ENCODE measurements at regions not wholly inside any gene's neighbourhood (a gene's known extent, or its start where the extent isn't known, plus 50 kb on each side); places are given as distances from the start of the nearest gene placed in this dataset.

- no peak overlapping the region for H3K27ac ChIP-seq (ENCODE audit: low read depth, low read length, poor library complexity, severe bottlenecking)
- H3K4me3 ChIP-seq (ENCODE audit: low read depth, low read length, poor library complexity, severe bottlenecking): no peak overlapping the region
- H3K36me3 ChIP-seq (ENCODE audit: insufficient read depth, low read length): no peaks in the 10 kb centered on the region
- H3K9me2 ChIP-seq (ENCODE audit: insufficient read depth, low read length): no peaks in the 10 kb centered on the region
- ChIA-PET CTCF (ENCODE audit: unreplicated experiment) (no interaction called here), POLR2A (no interaction called here)
- DNase-seq (ENCODE audit: low spot score): no peak
- H3K4me2 ChIP-seq (ENCODE audit: low read length): no peak overlapping the region
- no peaks in the 10 kb centered on the region for H3K4me1 ChIP-seq (ENCODE audit: insufficient read depth, low read length, poor library complexity, severe bottlenecking)
- intact Hi-C loops (cut with micrococcal nuclease; ENCODE audit: unreplicated experiment): no loop called here
- no TSS peak for BruUV-seq (replicated peaks)
- H3K79me2 ChIP-seq (ENCODE audit: insufficient read depth, low read depth, low read length): no peaks in the 10 kb centered on the region
- H2AFZ ChIP-seq (ENCODE audit: low read length): no peak overlapping the region
- TF ChIP-seq CTCF (conservative IDR thresholded peaks at IDR 0.05; ENCODE audit: low read length) (no peak), EZH2phosphoT487 (IDR thresholded peaks at IDR 0.05; ENCODE audit: borderline replicate concordance, low read depth, low read length) (no peak)
- H4K20me1 ChIP-seq (ENCODE audit: insufficient read depth, low read length): no peaks in the 10 kb centered on the region
- no peaks in the 10 kb centered on the region for H3K9me3 ChIP-seq (ENCODE audit: low read length)
These were observed 375.2 kb downstream of the PLPP3 start for GRCh38 chr1:56204206-56204605.

- intact Hi-C loops (cut with micrococcal nuclease; ENCODE audit: unreplicated experiment): no loop called here
- Histone ChIP-seq H3K36me3 (ENCODE audit: insufficient read depth, low read length) (no peaks in the 10 kb centered on the region), H3K4me3 (ENCODE audit: low read depth, low read length, poor library complexity, severe bottlenecking) (no peak overlapping the region), H3K9me3 (ENCODE audit: low read length) (no peaks in the 10 kb centered on the region), H2AFZ (ENCODE audit: low read length) (no peak overlapping the region), H4K20me1 (ENCODE audit: insufficient read depth, low read length) (no peaks in the 10 kb centered on the region), H3K27ac (ENCODE audit: low read depth, low read length, poor library complexity, severe bottlenecking) (no peak overlapping the region), H3K9me2 (ENCODE audit: insufficient read depth, low read length) (no peaks in the 10 kb centered on the region), H3K79me2 (ENCODE audit: insufficient read depth, low read depth, low read length) (no peaks in the 10 kb centered on the region), H3K4me1 (ENCODE audit: insufficient read depth, low read length, poor library complexity, severe bottlenecking) (no peaks in the 10 kb centered on the region), H3K4me2 (ENCODE audit: low read length) (no peak overlapping the region)
- no peak for TF ChIP-seq CTCF (conservative IDR thresholded peaks at IDR 0.05; ENCODE audit: low read length)
- no peak for TF ChIP-seq EZH2phosphoT487 (IDR thresholded peaks at IDR 0.05; ENCODE audit: borderline replicate concordance, low read depth, low read length)
- DNase-seq (ENCODE audit: low spot score): no peak
- ChIA-PET POLR2A (interaction anchor here (0.7 kb wide), 1 partner anchor 23 kb away, joined by 3 read pairs; no protein-coding TSS in a partner anchor), CTCF (ENCODE audit: unreplicated experiment) (no interaction called here)
- BruUV-seq (replicated peaks): no TSS peak
These were observed 376.4 kb downstream of the PLPP3 start for GRCh38 chr1:56202796-56203492.

- no peak for DNase-seq (ENCODE audit: low spot score)
- intact Hi-C loops (cut with micrococcal nuclease; ENCODE audit: unreplicated experiment): no loop called here
- H3K79me2 ChIP-seq (ENCODE audit: insufficient read depth, low read depth, low read length): no peaks in the 10 kb centered on the region
- no peak overlapping the region for H2AFZ ChIP-seq (ENCODE audit: low read length)
- H4K20me1 ChIP-seq (ENCODE audit: insufficient read depth, low read length): no peaks in the 10 kb centered on the region
- POLR2A ChIA-PET: interaction anchor here (0.7 kb wide), 1 partner anchor 22 kb away, joined by 3 read pairs; no protein-coding TSS in a partner anchor
- H3K36me3 ChIP-seq (ENCODE audit: insufficient read depth, low read length): no peaks in the 10 kb centered on the region
- H3K27ac ChIP-seq (ENCODE audit: low read depth, low read length, poor library complexity, severe bottlenecking): no peak overlapping the region
- no peaks in the 10 kb centered on the region for H3K4me1 ChIP-seq (ENCODE audit: insufficient read depth, low read length, poor library complexity, severe bottlenecking)
- no peaks in the 10 kb centered on the region for H3K9me2 ChIP-seq (ENCODE audit: insufficient read depth, low read length)
- H3K9me3 ChIP-seq (ENCODE audit: low read length): no peaks in the 10 kb centered on the region
- TF ChIP-seq CTCF (conservative IDR thresholded peaks at IDR 0.05; ENCODE audit: low read length) (no peak), EZH2phosphoT487 (IDR thresholded peaks at IDR 0.05; ENCODE audit: borderline replicate concordance, low read depth, low read length) (no peak)
- BruUV-seq (replicated peaks): no TSS peak
- no peak overlapping the region for H3K4me2 ChIP-seq (ENCODE audit: low read length)
- CTCF ChIA-PET (ENCODE audit: unreplicated experiment): no interaction called here
- no peak overlapping the region for H3K4me3 ChIP-seq (ENCODE audit: low read depth, low read length, poor library complexity, severe bottlenecking)
These were observed 377.2 kb downstream of the PLPP3 start for GRCh38 chr1:56202186-56202585.
